Left lung (tissue), 4 donors: ENCODE measurements at regions not wholly inside any gene's neighbourhood (a gene's known extent, or its start where the extent isn't known, plus 50 kb on each side); places are given as distances from the start of the nearest gene placed in this dataset.
A peak's percentile ranks its signal among the peaks of the same experiment; 100 is the strongest.

Source experiments
- ATAC-seq: fragments of 200-7000 bp; cut with Tn5 transposase; one replicate; pipeline ENCODE4 v1.9.1; 2020; ENCODE audit warnings: moderate library complexity
- DNase-seq, 4 donors: peaks; one replicate each; pipeline ENCODE4 v3.0.0-alpha.2; 2013 to 2020
- H3K27ac ChIP-seq, 2 donors: fragments of 200-600 bp; sonication (generic) in 1 of 2; one replicate each; pipeline versions ENCODE4 v1.5.0 to v1.8.0; 2020 to 2021
- H3K27me3 ChIP-seq, 2 donors: fragments of 200-600 bp; sonication (generic) in 1 of 2; one replicate each; pipeline versions ENCODE4 v1.5.0 to v1.8.0; 2020 to 2021
- H3K36me3 ChIP-seq, 2 donors: fragments of 200-600 bp; sonication (generic) in 1 of 2; one replicate each; pipeline versions ENCODE4 v1.5.0 to v1.8.0; 2020 to 2021
- H3K4me1 ChIP-seq, 2 donors: fragments of 200-600 bp; one replicate each; pipeline ENCODE4 v1.8.0; 2021
- H3K4me3 ChIP-seq, 2 donors: fragments of 200-600 bp; sonication (generic) in 1 of 2; one replicate each; pipeline versions ENCODE4 v1.5.0 to v1.8.0; 2020 to 2021; ENCODE audit warnings: mild to moderate bottlenecking in 1 of 2
- H3K9me3 ChIP-seq, 2 donors: fragments of 200-600 bp; sonication (generic) in 1 of 2; one replicate each; pipeline versions ENCODE4 v1.5.0 to v1.8.0; 2020 to 2021
- CTCF ChIP-seq, 2 donors: fragments of 200-600 bp; sonication (generic) in 1 of 2; IDR thresholded peaks; one replicate each; pipeline versions ENCODE4 v1.5.0 to v1.8.0; 2021; ENCODE audit warnings: antibody characterized with exemption in 2 of 2
- intact Hi-C, 2 donors: fragments of 100-400 bp; cut with DNase I; formaldehyde crosslinking; loops; one replicate each; pipeline versions ENCODE4 v1.11.2 to v1.14.2; 2022
- donor health status: DM: no; HTN: yes; CAD: no.
- donor health status: DM: no; HTN: no; CAD: no.

DNA sequence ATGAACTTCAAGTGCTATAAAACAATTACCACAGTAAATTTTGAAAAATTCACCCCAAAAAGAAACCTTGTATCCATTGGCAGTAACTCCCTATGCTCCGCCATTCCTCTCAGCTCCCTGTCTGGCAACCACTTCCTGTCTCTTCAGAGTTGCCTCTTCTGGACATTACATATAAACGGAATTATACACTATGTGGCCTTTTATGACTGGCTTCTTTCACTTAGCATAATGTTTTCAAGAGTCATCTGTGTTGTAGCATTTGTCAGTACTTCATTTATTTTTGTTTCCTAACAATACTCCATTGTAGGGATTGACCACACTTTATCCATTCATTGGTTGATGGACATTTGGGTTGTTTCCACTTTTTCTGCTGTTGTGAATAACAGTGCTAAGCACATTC is 50.1 kb downstream of the CEP43 start:
- Histone ChIP-seq H3K36me3 (no peaks in the 10 kb centered on the region), H3K27me3 (no peaks in the 10 kb centered on the region), H3K4me1 (peaks cover 0 to 6% of the 10 kb centered on the region in 2 donors), H3K9me3 (no peaks in the 10 kb centered on the region), H3K27ac (no peak overlapping the region), H3K4me3 (no peak overlapping the region)
- ATAC-seq (no peak), DNase-seq (no peak)
- no peak for TF ChIP-seq CTCF (IDR thresholded peaks at IDR 0.05)
- intact Hi-C loops, result no loop called here

DNA sequence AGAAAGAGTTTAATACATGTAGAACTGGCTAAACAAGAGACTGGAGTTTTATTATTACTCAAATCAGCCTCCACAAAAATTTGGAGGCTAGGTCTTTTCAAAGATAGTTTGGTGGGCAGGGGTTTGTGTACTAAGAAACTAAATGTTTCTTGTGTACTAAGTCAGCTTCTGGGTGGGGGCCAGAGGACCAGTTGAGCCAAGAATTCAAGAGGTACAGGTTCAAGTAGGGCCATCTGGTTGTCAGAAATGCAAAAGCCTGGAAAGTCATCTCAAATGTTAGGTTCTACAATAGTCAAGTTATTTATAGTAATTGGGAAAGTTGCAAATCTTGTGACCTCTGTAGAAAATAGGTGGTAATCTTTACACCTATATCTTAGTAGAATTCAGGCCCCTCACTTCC is 51.7 kb downstream of the CEP43 start:
- H3K4me1 ChIP-seq, result peaks cover 0 to 6% of the 10 kb centered on the region in 2 donors
- no peaks in the 10 kb centered on the region for H3K27me3 ChIP-seq
- H3K9me3 ChIP-seq, result no peaks in the 10 kb centered on the region
- H3K4me3 ChIP-seq, result no peak overlapping the region
- ATAC-seq (no peak), DNase-seq (no peak)
- TF ChIP-seq CTCF (IDR thresholded peaks at IDR 0.05), result no peak
- H3K27ac ChIP-seq, result no peak overlapping the region
- intact Hi-C loops, result no loop called here
- no peaks in the 10 kb centered on the region for H3K36me3 ChIP-seq

- no peak for TF ChIP-seq CTCF (IDR thresholded peaks at IDR 0.05)
- H3K27me3 ChIP-seq, result no peaks in the 10 kb centered on the region
- intact Hi-C loops, result no loop called here
- ATAC-seq (no peak), DNase-seq (no peak)
- no peaks in the 10 kb centered on the region for H3K4me1 ChIP-seq
- H3K4me3 ChIP-seq, result no peak overlapping the region
- no peak overlapping the region for H3K27ac ChIP-seq
- H3K36me3 ChIP-seq, result no peaks in the 10 kb centered on the region
- no peaks in the 10 kb centered on the region for H3K9me3 ChIP-seq
Observed at GRCh38 chr6:167053895-167054530, 54.8 kb downstream of the CEP43 start.

- intact Hi-C loops, result no loop called here
- TF ChIP-seq CTCF (IDR thresholded peaks at IDR 0.05), result no peak
Observed at GRCh38 chr6:167054987-167055386, 55.8 kb downstream of the CEP43 start.

DNA sequence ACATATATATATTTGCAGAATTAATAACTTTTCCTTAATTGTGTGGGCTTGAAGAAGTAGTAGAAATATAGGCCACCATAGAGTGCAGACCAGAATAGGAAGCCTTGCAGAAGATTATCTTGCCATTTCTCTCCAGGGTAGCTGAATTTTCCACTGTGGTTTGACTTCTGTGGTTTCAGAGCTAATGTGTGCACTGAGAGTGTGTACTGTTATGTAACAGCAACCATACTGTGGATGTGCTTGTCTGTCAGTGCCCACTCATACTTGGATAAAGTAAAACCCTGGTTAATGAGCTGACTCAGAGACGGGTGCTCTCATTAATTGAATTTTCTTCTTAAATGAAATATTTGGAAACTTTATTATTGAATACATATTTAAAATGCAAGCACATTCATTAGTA is 57.2 kb downstream of the CEP43 start:
- ATAC-seq, result peak; percentile 76
- intact Hi-C loops, result no loop called here

More at GRCh38 chr6:167054987-167055386, 55.8 kb downstream of the CEP43 start:
- Histone ChIP-seq H3K27me3 (no peaks in the 10 kb centered on the region), H3K4me3 (no peak overlapping the region), H3K27ac (no peak overlapping the region), H3K4me1 (no peaks in the 10 kb centered on the region), H3K36me3 (no peaks in the 10 kb centered on the region), H3K9me3 (no peaks in the 10 kb centered on the region)
- ATAC-seq, result no peak
- DNase-seq, result no peak

More for the DNA sequence above, 57.2 kb downstream of the CEP43 start:
- no peak for TF ChIP-seq CTCF (IDR thresholded peaks at IDR 0.05)
- DNase-seq, result no peak
- Histone ChIP-seq H3K36me3 (no peaks in the 10 kb centered on the region), H3K4me1 (no peaks in the 10 kb centered on the region), H3K9me3 (no peaks in the 10 kb centered on the region), H3K4me3 (no peak overlapping the region), H3K27ac (no peak overlapping the region), H3K27me3 (no peaks in the 10 kb centered on the region)
